Gastroesophageal sphincter (tissue), 3 donors: ENCODE measurements at regions not wholly inside any gene's neighbourhood (a gene's known extent, or its start where the extent isn't known, plus 50 kb on each side); places are given as distances from the start of the nearest gene placed in this dataset.

Experiments used
- POLR2A ChIP-seq, 2 donors: fragments of 450-650 bp; IDR thresholded peaks; one replicate each; pipeline ENCODE4 v1.6.1; 2017; ENCODE audit warnings: antibody characterized with exemption in 2 of 2, mild to moderate bottlenecking in 2 of 2, moderate library complexity in 1 of 2
- TF ChIP-seq, protein P1 (sequence below), 4 experiments: fragments of 200-600 bp in 2 of 4; fragments of 450-650 bp in 2 of 4; sonication (generic) in 1 of 4; IDR thresholded peaks; one replicate each; pipeline ENCODE4 v1.5.1; 2017 to 2019; ENCODE audit warnings: antibody characterized with exemption in 4 of 4, mild to moderate bottlenecking in 2 of 4, moderate library complexity in 2 of 4

DNA sequence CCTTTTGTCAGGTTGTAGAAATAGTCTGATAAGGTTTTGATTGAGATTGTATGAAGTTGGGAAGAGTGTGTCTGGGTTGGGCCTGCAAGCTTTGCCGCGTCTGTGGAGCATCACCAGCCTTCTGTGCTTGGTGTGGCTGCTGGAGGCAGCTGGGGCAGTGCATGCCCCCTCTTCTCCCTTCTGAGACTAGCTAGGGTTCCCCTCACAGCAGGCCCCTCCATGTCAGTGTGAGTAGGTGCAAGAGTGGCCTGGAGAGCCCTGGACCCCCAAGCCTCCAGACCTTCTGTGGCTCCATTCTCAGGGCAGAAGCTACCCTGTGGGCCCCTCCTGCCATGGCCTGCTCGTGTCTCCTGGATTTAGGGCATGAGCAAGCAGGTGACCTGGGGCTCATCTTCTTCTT is 914.2 kb downstream of the TBC1D22A start:
- TF ChIP-seq, protein P1, sequence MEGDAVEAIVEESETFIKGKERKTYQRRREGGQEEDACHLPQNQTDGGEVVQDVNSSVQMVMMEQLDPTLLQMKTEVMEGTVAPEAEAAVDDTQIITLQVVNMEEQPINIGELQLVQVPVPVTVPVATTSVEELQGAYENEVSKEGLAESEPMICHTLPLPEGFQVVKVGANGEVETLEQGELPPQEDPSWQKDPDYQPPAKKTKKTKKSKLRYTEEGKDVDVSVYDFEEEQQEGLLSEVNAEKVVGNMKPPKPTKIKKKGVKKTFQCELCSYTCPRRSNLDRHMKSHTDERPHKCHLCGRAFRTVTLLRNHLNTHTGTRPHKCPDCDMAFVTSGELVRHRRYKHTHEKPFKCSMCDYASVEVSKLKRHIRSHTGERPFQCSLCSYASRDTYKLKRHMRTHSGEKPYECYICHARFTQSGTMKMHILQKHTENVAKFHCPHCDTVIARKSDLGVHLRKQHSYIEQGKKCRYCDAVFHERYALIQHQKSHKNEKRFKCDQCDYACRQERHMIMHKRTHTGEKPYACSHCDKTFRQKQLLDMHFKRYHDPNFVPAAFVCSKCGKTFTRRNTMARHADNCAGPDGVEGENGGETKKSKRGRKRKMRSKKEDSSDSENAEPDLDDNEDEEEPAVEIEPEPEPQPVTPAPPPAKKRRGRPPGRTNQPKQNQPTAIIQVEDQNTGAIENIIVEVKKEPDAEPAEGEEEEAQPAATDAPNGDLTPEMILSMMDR (IDR thresholded peaks at IDR 0.05), result no peak
- TF ChIP-seq POLR2A (IDR thresholded peaks at IDR 0.05), result no peak
